ENCODE measurements at regions not wholly inside any gene's neighbourhood (a gene's known extent, or its start where the extent isn't known, plus 50 kb on each side); places are given as distances from the start of the nearest gene placed in this dataset.

DNA sequence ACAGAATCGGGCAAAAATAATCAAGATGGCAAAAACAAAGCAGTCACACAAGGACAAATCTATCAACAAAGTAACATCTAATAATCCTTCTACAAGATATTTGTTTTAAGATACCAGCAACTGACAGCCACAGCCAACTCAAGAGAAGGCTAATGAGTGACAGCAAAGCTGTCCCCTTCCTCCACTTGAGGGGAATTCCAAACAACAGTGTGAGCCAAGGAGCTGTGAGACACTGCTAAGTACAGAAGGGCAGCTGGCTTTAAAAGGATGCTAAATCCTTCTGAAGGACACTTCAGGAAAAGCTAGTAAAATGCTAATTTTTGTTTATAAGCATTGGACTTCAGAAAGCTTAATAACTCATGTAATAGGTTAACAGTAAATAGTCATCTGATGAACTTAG lies 120.3 kb upstream of the GOLGA8J start (continued):
- TF ChIP-seq OVOL2 (CRISPR knock-in tag; IDR thresholded peaks at IDR 0.05; ENCODE audit: borderline replicate concordance) (no peak), GABPB1 (CRISPR knock-in tag; IDR thresholded peaks at IDR 0.05) (no peak), ERG (CRISPR knock-in tag; IDR thresholded peaks at IDR 0.05) (no peak), AR (CRISPR knock-in tag; IDR thresholded peaks at IDR 0.05) (no peak), ZNF263 (CRISPR knock-in tag; IDR thresholded peaks at IDR 0.05; ENCODE audit: low read depth) (no peak), ZNF281 (CRISPR knock-in tag; IDR thresholded peaks at IDR 0.05) (no peak), PREB (CRISPR knock-in tag; IDR thresholded peaks at IDR 0.05; ENCODE audit: borderline replicate concordance) (no peak)

- ChIA-PET POLR2A (interaction anchor here (0.7 kb wide), 1 partner anchor 599 kb away, joined by 3 read pairs; no protein-coding TSS in a partner anchor), CTCF (interaction anchor here (1.1 to 2.5 kb wide), 4 partner anchors 20 to 116 kb away, joined by 3 to 8 read pairs (median 6); no protein-coding TSS in a partner anchor)
- TF ChIP-seq, protein P1, sequence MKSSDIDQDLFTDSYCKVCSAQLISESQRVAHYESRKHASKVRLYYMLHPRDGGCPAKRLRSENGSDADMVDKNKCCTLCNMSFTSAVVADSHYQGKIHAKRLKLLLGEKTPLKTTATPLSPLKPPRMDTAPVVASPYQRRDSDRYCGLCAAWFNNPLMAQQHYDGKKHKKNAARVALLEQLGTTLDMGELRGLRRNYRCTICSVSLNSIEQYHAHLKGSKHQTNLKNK (CRISPR knock-in tag; IDR thresholded peaks at IDR 0.05), result no peak
- no peak for TF ChIP-seq JAZF1 (CRISPR knock-in tag; IDR thresholded peaks at IDR 0.05)
- TF ChIP-seq ARID4B (CRISPR knock-in tag; IDR thresholded peaks at IDR 0.05; ENCODE audit: borderline replicate concordance), result no peak
- no peak for TF ChIP-seq PRRX2 (CRISPR knock-in tag; IDR thresholded peaks at IDR 0.05)
- TF ChIP-seq ZNF425 (CRISPR knock-in tag; conservative IDR thresholded peaks at IDR 0.05), result no peak
- no peak for TF ChIP-seq OVOL2 (CRISPR knock-in tag; IDR thresholded peaks at IDR 0.05; ENCODE audit: borderline replicate concordance)
- no peak for TF ChIP-seq CREM (CRISPR knock-in tag; IDR thresholded peaks at IDR 0.05)
- TF ChIP-seq HMGA2 (CRISPR knock-in tag; IDR thresholded peaks at IDR 0.05), result no peak
- TF ChIP-seq ZNF512 (CRISPR knock-in tag; IDR thresholded peaks at IDR 0.05; ENCODE audit: borderline replicate concordance), result no peak
- no peak for TF ChIP-seq RORB (CRISPR knock-in tag; IDR thresholded peaks at IDR 0.05)
Observed at GRCh38 chr15:29959384-29960137, 123.2 kb upstream of the GOLGA8J start.

More at GRCh38 chr15:29959384-29960137, 123.2 kb upstream of the GOLGA8J start:
- H3K27me3 Mint-ChIP-seq (ENCODE audit: low read depth), result no peaks in the 10 kb centered on the region; the same call in 1 of the 2 replicates
- no peaks in the 10 kb centered on the region for H3K9me3 Mint-ChIP-seq
- DNase-seq (ENCODE audit: low spot score), result no peak
- H3K4me3 Mint-ChIP-seq, result no peak overlapping the region
- H3K36me3 Mint-ChIP-seq, result no peaks in the 10 kb centered on the region
- no peak for ATAC-seq
- peaks cover 9% of the 10 kb centered on the region for H3K4me1 Mint-ChIP-seq
- H3K27ac Mint-ChIP-seq, result no peak overlapping the region

All from WTC11 (cell line).